ENCODE measurements at regions not wholly inside any gene's neighbourhood (a gene's known extent, or its start where the extent isn't known, plus 50 kb on each side); places are given as distances from the start of the nearest gene placed in this dataset.
"Not testable (repeated sequence)": the region's sequence is repeated elsewhere in the genome, so short reads cannot be mapped to it uniquely, and the experiment has no call there.

DNA sequence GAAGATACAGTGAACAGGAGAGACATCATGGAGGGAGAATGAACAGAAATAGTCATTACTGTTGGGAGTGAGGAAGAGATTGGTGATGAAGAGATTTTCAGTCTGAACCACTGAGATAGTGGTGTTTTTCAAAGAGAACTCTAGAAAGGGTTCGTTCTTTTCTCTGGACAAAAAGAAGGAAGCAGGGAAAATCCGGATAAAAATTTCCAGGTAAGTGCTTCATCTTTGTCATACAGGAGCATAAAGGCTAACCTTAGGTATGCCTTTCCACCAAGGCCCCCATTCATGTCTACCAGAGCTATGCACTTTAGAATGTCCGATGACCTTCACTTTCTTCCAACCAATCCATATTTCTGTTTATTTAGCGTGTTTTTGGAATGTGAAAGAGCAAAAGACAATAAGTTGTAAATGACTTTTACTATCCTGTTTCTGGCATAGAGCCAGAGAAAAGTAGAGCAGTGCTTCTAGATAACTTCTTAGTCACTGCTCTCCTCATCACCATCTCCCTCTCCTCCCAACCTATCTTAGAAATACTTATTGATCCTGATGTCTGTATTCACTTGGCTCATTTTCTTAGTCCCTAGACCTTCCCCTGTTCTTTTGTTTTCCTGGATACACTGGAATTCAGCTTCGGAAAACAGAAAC lies 116.5 kb downstream of the TTC6 start:
- DNase-seq (ENCODE audit: low spot score) = no peak

DNA sequence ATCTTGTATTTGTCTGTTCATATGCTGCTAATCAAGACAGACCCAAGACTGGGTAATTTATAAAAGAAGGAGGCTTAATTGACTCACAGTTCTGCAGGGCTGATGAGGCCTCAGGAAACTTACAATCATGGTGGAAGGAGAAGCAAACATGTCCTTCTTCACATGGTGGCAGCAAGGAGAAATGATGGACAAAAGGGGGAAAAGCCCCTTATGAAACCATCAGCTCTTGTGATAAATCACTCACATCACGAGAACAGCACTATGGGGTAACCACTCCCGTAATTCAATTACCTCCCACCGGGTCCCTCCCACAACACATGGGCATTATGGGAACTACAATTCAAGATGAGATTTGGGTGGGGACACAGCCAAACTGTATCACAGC lies 117.0 kb downstream of the TTC6 start:
- not testable (repeated sequence) for DNase-seq (ENCODE audit: low spot score)

DNA sequence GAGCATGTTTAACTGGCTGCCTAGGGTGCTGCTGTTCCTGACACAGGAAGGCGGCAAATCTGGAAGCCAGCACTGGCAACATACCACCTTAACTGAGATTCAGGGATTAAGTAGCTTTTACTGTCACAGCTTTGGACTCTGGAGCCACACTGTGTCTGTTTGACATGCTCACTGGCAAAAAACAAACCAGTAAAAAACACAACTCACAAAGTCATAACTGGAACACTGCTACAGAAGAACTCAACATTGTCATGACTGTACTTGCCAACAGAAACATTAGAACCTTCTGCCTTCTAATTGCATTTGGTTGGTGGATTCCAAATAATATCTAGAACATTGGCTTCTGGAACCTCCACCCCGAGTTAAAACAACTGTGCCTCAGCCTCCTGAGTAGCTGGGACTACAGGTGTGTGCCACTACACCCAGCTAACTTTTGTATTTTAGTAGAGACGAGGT lies 117.6 kb downstream of the TTC6 start:
- no peak for DNase-seq (ENCODE audit: low spot score)

DNA sequence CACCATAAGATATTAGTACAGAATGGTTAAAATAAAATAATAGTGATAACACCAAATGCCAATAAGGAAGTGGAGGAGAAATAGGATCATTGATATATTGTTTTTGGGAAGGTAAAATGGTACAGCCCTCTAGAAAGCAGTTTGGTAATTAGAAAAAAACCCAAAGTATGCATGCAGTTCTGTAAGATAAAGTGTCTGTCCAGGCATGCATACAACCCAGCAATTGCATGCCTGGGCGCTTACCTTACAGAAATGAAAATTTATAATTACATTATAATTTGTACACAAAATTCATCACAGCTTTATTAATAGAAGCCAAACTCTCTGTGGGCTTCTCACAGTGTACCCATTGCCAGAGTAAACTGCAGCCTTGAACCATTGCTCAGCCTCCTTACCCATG lies 124.7 kb downstream of the TTC6 start:
- no peak for DNase-seq (ENCODE audit: low spot score)

DNA sequence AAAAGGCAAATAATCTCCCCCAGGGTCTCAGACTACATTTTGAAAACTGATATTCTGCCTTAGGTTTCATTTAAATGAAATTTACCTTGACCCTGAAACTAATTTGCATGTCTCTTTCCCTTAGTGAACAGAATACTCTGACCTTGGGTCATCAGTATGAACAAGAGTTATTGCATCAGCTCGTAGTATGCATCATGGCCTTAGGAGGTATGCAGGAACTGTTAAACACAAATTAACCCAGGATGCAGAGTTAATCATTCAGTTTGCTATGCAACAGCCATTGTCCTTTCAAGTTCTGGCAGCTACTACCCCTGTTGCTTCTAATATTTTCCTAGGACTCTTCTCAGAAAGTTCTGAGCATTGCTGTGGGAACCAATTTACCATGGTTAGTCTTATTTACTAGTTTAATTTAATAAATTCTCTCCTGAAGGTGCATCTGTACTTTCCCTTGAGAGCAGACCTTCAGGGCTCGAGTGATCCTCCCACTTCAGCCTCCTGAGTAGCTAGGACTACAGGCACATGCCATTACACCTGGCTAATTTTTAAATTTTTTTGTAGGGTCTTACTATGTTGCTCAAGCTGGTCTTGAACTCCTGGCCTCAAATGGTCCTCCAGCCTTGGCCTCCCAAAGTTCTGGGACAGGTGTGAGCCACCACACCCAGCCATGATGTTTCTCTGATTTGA lies 126.7 kb downstream of the TTC6 start:
- DNase-seq (ENCODE audit: low spot score) = no peak

DNA sequence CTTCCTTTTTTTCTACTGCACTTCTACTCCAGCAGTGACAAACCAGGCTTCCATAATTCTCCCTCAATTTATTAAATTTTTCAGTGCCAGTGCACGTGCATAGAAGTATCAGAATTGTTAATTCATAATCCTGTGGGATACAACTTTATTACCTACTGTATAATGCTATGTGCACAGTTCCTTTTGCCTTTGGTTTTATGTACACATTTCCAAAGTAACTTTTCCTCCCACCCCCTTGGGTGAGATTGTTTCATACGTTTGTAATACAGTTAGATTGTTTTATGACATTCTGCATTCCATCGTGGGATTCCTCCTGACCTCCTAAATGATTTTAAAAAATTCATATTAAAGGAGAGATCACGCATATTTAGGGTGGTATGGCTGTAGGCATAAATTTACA lies 128.1 kb downstream of the TTC6 start:
- no peak for DNase-seq (ENCODE audit: low spot score)

DNA sequence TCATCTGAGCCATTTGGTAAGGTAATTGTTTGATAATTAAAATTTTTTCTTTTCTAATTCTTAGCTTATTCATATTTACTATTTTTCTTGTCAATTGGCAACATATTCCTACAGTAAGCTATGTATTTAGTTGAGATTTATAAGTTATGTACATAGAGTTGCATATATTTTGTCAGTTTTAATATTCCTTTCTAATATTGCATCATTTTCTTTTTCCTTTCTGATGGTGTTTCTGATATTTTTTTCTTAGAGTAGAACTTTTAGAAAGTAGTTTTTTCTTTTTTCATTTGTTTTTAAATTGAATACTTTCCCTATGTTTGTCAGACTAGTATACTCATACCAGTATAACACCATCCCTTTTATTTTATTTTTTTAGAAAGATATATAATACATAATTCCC lies 131.3 kb downstream of the TTC6 start:
- no peak for DNase-seq (ENCODE audit: low spot score)

DNA sequence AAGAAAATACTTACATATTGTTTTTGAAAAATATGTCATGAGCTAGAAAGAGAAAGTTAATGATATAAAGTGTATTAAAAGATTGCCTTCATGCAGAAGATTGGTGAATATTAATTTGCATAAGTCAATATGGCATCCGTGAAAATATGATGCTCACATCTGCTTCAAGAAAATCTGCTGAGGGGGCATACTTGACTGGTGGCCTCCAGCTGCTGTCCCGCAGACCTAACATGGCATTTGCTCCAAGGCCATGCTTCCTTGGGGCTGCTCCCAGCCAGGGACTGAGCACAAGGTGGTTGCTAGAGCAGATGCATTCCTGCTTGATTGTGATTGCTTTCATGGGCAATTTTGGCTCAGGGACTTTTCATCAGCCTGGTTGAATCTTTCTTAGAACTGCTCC lies 133.8 kb downstream of the TTC6 start:
- no peak for DNase-seq (ENCODE audit: low spot score)

DNA sequence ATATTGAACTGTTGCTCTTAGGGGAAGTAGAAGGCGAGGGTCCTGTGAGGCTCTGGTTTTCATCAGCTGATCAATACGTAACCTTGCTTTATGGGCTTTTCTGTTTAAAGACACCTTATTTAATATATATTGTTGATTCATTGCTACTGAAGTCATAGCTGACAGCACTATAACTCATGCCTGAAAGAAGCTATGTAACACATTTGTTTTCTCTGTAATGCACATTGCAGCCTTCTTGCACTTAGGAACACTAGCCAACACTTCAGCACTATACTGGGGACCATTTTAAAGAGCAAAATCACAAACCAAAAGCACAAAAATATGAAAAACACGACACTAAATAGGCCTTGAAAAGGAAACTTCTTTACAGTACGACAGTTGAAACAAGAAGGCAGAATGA lies 135.7 kb downstream of the TTC6 start:
- DNase-seq (ENCODE audit: low spot score) = no peak

DNA sequence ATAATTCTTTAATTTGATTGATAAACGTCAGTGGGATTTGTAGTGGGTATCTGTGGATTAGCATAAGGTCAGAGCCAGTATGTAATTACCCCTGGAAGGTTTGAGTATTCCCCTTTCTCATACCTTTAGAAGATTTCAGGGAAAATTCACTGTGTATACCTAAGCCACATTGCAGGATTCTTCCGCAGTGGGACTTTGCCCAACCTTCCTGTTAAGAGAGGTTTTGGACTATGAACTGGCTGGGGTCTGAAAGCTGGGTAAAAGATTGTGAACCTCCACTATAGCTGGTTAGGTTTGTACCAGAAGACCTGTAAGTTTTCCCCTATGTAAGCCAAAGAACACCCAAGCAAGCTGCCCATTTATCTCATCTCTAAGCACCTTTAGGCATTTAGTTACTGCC lies 150.2 kb downstream of the TTC6 start:
- DNase-seq (ENCODE audit: low spot score) = no peak

DNA sequence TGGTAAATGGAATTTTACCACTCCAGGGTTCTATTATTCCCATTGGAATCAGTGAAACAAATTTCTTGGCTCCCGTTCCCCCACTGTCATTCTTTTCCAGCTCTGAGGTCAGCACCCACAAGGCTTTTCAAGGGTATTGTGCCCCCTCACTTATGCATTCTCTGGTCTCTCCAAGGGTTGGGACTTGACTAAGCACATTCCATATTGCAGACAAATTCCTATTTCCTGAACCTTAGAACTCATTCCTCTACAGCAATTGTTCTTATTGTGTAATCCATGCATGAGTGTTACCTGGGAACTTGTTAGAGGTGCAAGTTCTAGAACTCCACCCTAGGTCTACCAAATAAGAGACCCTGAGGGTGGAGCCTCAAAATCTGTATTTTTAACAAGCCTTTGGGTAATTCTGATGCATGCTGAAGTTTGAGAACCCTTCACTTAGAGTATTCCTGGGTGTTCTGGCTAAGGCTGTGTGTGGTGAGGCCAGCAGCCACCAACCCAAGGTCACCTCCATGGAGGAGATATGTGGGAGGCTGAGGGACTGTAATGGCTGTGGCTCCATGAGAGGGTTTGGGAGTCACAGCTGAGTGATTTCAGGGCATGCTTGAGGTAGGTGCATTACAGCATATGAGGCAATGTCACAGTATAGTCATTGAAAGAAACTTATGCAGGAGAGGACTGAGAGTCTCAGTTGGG lies 150.9 kb downstream of the TTC6 start:
- no peak for DNase-seq (ENCODE audit: low spot score)

DNA sequence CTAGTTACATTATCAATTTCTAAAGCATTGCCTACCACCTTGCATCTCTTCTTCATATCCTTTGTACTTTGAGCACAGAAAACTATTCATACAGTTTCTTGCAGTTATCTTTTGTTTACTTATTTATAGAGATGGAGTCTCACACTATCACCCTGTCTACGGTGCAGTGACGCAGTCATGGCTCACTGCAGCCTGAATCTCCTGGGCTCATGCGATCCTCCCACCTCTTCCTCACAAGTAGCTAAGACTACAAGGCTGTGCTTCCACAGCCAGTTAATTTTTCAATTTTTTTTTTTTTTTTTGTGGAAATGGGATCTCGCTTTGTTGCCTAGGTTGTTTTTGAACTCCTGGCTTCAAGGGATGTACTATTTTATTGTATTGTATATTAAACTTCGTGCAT lies 158.0 kb downstream of the TTC6 start:
- no peak for DNase-seq (ENCODE audit: low spot score)

DNA sequence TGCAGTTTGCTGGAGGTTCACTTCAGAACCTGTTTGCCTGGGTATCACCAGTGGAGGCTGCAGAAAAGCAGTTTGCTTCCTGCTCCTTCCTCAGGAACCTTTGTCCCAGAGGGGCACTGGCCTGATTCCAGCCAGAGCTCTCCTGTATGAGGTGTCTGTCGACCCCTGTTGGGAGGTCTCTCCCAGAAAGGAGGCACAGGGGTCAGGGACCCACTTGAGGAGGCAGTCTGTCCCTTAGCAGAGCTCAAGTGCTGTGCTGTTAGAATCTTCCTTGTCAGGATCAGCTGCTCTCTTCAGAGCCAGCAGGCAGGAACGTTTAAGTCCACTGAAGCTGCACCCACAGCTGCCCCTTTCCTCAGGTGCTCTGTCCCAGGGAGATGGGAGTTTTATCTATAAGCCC lies 164.8 kb downstream of the TTC6 start:
- DNase-seq (ENCODE audit: low spot score) = not testable (repeated sequence)

DNA sequence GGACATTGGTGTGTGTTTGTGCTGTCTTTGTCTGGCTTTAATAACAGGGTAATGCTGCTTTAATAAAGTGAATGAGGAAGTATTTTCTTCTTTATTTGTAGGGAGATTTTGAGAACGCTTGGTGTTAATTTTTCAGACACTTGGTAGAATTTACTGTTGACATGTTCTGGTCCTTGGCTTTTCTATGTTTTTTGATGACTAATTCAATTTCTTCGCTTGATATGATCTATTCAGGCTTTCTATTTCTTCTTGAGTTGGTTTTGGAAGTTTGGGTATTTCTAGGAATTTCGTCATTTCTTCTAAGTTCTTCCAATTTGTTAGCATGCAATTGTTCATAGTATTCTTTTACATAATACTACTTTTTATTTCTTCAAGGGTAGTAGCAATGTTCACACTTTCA lies 167.8 kb downstream of the TTC6 start:
- no peak for DNase-seq (ENCODE audit: low spot score)

DNA sequence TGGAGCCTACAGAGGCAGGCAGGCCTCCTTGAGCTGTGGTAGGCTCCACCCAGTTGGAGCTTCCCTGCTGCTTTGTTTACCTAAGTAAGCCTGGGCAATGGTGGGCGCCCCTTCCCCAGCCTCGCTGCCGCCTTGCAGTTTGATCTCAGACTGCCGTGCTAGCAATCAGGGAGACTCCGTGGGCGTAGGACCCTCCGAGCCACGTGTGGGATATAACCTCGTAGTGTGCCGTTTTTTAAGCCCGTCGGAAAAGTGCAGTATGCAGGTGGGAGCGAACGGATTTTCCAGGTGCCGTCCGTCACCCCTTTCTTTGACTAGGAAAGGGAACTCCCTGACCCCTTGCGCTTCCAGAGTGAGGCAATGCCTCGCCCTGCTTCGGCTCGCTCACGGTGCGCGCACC lies 176.9 kb downstream of the TTC6 start:
- not testable (repeated sequence) for DNase-seq (ENCODE audit: low spot score)

DNA sequence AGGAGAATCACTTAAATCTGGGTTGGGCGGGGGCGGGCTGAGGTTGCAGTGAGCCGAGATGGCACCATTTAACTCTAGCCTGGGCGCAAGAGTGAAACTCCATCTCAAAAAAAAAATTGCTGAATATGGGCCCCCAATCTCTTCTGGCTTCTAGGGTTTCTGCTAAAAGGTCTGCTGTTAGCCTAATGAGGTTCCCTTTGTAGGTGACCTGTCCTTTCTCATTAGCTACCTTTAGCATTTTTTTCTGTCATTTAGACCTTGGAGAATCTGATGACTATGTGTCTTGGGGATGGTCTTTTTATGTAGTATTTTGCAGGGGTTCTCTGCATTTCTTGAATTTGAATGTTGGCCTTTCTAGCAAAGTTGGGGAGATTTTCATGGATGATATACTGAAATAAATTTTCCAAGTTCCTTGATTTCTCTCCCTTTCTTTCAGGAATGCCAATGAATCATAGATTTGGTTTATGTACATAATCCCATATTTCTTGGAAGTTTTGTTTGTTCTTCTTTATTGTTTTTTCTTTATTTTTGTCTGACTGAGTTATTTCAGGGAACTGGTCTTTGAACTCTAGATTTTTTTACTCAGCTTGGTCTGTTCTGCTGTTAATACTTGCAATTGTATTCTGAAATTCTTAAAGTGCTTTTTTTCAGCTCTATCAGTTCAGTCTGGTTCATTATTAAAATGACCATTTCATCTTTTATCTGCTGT lies 181.5 kb downstream of the TTC6 start:
- no peak for DNase-seq (ENCODE audit: low spot score)

DNA sequence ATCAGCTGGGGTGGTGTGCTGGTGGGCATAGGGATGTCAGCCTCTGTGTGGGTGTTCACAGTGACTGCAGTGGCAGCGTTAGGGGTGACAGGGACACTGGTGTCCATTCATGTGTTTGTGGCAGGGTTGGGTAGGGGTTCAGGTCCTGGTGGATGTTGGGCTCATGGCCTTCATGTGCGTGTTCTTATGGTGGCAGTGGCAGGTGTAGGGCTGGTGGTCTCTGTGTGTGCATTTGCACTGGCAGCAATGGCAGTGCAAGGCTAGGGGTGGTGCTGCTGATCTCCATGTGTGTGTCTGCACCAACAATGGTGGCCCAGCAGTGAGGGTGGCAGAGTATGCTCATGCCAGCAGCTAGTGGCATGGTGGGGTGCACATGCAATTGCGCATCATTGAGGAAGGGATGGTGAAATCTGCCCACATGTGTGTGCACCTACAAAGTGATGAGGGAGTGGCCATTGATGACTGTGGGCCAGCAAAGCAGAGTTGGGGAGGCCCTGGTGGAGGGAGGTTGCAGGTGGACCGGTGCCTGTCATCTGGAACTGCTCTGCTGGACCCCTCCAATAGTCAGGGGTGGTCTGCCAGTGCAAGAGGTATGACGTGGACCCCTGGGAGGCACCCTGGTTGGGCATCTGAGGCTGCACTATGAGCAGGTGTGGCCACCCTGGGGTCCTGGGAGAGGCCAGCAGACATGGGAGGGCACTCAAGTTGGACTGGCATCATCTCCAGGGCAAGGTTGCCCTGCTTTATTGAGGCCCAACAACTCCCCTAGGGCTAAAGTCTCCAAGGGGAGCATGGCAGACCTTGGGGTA lies 182.9 kb downstream of the TTC6 start:
- no peak for DNase-seq (ENCODE audit: low spot score)

DNA sequence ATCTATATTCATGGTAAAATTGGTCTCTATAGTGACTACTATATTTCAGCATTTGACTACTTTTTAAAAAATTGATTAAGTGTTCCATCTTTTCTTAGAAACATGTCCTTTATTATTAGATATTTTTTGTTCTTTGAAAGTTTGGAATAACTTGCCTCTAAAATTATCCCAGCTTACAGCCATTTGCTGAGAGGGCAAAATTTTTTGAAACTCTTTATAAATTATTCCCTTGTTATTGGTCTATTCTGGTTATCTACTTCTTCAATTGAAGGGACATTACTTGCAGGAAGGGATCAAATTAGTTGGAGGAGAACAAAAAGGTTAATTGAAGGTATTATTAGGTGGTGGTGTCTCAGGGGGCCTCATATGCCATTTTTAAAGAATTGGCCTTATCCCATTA lies 184.1 kb downstream of the TTC6 start:
- DNase-seq (ENCODE audit: low spot score) = no peak

DNA sequence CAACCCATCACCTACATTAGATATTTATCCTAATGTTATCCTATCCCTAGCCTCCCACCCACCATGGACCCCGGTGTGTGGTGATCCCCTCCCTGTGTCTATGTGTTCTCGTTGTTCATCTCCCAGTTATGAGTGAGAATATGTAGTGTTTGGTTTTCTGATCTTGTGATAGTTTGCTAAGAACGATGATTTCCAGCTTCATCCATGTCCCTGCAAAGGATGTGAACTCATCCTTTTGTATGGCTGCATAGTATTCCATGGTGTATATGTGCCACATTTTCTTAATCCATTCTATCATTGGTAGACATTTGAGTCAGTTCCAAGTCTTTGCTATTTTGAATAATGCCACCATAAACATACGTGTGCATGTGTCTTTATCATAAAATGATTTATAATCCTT lies 185.3 kb downstream of the TTC6 start:
- not testable (repeated sequence) for DNase-seq (ENCODE audit: low spot score)

DNA sequence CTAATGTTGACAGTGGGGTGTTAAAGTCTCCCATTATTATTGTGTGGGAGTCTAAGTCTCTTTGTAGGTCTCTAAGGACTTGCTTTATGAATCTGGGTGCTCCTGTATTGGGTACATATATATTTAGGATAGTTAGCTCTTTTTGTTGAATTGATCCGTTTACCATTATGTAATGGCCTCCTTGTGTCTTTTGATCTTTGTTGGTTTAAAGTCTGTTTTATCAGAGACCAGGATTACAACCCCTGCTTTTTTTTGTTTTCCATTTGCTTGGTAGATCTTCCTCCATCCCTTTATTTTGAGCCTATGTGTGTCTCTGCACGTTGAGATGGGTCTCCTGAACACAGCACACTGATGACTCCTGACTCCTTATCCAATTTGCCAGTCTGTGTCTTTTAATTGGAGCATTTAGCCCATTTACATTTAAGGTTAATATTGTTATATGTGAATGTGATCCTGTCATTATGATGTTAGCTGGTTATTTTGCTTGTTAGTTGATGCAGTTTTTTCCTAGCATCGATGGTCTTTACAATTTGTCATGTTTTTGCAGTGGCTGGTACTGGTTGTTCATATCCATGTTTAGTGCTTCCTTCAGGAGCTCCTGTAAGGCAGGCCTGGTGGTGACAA lies 188.9 kb downstream of the TTC6 start:
- not testable (repeated sequence) for DNase-seq (ENCODE audit: low spot score)

DNA sequence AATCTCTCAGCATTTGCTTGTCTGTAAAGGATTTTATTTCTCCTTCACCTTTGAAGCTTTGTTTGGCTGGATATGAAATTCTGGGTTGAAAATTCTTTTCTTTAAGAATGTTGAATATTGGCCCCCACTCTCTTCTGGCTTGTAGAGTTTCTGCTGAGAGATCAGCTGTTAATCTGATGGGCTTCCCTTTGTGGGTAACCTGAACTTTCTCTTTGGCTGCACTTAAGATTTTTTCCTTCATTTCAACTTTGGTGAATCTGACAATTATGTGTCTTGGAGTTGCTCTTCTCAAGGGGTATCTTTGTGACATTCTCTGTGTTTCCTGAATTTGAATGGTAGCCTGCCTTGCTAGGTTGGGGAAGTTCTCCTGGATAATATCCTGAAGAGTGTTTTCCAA lies 189.4 kb downstream of the TTC6 start:
- not testable (repeated sequence) for DNase-seq (ENCODE audit: low spot score)
